ENCODE measurements at regions not wholly inside any gene's neighbourhood (a gene's known extent, or its start where the extent isn't known, plus 50 kb on each side); places are given as distances from the start of the nearest gene placed in this dataset.

DNA sequence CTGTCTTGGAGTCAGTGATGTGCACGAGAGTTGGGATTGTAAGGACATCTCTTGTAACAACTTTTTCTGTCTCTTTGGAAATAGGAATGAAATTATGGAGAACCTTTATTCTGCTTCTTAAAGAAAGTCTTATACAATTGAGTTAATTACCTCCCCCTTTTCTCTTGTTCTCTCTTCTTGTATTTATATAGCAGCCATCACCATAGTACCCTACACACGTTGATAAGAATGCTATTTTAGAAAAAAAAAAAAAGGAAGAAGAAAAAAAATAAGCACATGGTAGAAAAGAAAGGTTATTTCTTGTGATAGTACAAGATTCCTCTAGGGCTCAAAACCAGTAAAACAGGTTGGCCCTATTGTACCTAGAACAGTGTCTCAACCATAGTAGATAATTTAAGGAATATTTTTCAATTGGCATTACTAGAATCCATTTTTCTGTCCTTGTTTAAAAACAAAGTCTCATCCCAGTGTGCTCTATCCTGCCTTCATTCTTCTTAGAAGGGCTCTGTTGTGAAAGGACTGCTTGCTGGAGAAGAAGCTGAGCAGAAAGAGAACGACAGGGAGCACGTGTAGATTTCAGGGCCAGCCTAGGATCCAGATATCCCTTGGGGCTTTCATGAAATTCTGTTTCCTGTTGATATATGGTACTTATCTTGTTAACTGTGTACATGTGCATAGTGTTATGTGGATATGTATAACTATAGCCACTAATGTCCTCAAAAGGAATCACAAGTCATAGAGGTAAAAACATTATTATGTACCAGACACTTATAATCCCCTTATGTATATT, 392.3 kb upstream of the MEF2C start:
- TF ChIP-seq EZH2 (IDR thresholded peaks at IDR 0.05; ENCODE audit: low read length, unreplicated experiment), result no peak
- TF ChIP-seq, protein P1, sequence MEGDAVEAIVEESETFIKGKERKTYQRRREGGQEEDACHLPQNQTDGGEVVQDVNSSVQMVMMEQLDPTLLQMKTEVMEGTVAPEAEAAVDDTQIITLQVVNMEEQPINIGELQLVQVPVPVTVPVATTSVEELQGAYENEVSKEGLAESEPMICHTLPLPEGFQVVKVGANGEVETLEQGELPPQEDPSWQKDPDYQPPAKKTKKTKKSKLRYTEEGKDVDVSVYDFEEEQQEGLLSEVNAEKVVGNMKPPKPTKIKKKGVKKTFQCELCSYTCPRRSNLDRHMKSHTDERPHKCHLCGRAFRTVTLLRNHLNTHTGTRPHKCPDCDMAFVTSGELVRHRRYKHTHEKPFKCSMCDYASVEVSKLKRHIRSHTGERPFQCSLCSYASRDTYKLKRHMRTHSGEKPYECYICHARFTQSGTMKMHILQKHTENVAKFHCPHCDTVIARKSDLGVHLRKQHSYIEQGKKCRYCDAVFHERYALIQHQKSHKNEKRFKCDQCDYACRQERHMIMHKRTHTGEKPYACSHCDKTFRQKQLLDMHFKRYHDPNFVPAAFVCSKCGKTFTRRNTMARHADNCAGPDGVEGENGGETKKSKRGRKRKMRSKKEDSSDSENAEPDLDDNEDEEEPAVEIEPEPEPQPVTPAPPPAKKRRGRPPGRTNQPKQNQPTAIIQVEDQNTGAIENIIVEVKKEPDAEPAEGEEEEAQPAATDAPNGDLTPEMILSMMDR (conservative IDR thresholded peaks at IDR 0.05; ENCODE audit: low read depth, low read length), result no peak

All from PC-3 (cell line).